ENCODE measurements at regions not wholly inside any gene's neighbourhood (a gene's known extent, or its start where the extent isn't known, plus 50 kb on each side); places are given as distances from the start of the nearest gene placed in this dataset.

DNA sequence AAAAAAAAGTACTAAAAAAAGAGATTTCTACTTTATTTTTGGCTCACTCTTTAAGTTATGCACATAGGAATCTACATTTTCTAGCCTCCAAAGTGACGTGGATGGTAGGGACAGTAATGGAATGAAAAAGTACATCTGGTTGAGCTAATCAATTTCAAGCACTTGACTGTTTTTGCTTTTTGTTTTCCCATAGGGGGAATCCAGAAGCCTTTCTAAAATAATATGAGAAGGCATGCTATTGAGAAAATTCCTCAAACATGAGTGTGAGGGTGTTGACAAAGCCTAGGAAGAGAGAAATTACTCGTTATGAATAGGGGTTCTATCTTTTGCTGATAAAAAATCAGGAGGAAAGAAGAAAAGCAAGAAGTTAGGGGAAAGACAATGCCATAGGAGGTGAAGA, 242.5 kb upstream of the PUDP start:
- intact Hi-C loops (cut with micrococcal nuclease): no loop called here
- H3K36me3 Mint-ChIP-seq (ENCODE audit: low read depth): no peaks in the 10 kb centered on the region
- POLR2A ChIA-PET: no interaction called here

DNA sequence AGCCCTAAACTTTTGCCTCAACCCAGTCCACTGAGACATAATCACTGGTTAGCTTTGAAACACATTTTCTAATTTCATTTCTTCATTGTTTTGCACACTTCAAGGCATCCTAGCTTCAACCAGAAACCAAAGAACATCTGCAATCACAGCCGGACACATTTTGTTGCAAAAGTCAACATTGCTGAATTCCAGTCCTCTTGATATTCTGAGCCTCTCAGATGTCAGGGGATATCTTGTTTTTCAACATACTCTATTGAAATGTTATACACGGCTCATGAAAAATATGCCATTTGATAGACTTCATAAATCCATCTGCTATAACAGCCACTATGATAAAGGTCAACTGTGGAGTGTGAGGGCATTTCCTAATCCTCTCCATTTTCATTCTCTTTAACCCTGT, 241.6 kb upstream of the PUDP start:
- Mint-ChIP-seq H3K4me1 (no peaks in the 10 kb centered on the region), H3K36me3 (ENCODE audit: low read depth) (no peaks in the 10 kb centered on the region), H3K27ac (no peak overlapping the region), H3K4me3 (no peak overlapping the region), H3K9me3 (no peaks in the 10 kb centered on the region), H3K27me3 (no peaks in the 10 kb centered on the region)
- DNase-seq (no peak), ATAC-seq (ENCODE audit: low read depth) (no peak)
- TF ChIP-seq, protein P1, sequence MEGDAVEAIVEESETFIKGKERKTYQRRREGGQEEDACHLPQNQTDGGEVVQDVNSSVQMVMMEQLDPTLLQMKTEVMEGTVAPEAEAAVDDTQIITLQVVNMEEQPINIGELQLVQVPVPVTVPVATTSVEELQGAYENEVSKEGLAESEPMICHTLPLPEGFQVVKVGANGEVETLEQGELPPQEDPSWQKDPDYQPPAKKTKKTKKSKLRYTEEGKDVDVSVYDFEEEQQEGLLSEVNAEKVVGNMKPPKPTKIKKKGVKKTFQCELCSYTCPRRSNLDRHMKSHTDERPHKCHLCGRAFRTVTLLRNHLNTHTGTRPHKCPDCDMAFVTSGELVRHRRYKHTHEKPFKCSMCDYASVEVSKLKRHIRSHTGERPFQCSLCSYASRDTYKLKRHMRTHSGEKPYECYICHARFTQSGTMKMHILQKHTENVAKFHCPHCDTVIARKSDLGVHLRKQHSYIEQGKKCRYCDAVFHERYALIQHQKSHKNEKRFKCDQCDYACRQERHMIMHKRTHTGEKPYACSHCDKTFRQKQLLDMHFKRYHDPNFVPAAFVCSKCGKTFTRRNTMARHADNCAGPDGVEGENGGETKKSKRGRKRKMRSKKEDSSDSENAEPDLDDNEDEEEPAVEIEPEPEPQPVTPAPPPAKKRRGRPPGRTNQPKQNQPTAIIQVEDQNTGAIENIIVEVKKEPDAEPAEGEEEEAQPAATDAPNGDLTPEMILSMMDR (IDR thresholded peaks at IDR 0.05): no peak
- ChIA-PET POLR2A (no interaction called here), CTCF (no interaction called here)
- intact Hi-C loops (cut with micrococcal nuclease): no loop called here

More for the DNA sequence above, 242.5 kb upstream of the PUDP start:
- Mint-ChIP-seq H3K27me3 (no peaks in the 10 kb centered on the region), H3K4me3 (no peak overlapping the region), H3K4me1 (no peaks in the 10 kb centered on the region), H3K9me3 (no peaks in the 10 kb centered on the region), H3K27ac (no peak overlapping the region)
- no peak for DNase-seq
- ATAC-seq (ENCODE audit: low read depth): no peak
- CTCF ChIA-PET: no interaction called here
- TF ChIP-seq, protein P1 (IDR thresholded peaks at IDR 0.05): no peak

DNA sequence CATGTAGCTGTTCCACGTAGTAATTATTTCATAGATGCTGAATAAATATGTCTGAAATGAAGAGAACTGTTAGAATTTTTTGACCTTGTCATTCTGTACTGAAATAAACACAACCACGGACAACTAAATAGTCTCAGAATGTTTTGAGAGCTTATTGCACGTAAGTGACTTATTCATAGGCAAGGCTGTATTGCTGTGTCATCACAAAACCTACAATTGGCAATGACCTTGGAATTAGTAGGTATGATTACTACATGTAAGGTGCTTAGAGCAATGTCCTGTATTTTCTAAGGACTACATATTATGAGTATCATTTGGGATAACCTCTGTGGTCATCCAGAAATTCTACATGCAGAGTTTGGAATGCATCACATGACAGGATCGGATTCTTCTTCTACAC, 237.2 kb upstream of the PUDP start:
- H3K9me3 Mint-ChIP-seq: no peaks in the 10 kb centered on the region
- ChIA-PET POLR2A (no interaction called here), CTCF (no interaction called here)
- TF ChIP-seq, protein P1 (IDR thresholded peaks at IDR 0.05): no peak
- ATAC-seq (ENCODE audit: low read depth): no peak
- H3K4me1 Mint-ChIP-seq: peaks cover 5% of the 10 kb centered on the region
- no peak overlapping the region for H3K27ac Mint-ChIP-seq
- intact Hi-C loops (cut with micrococcal nuclease): no loop called here
- H3K4me3 Mint-ChIP-seq: no peak overlapping the region
- no peaks in the 10 kb centered on the region for H3K27me3 Mint-ChIP-seq
- H3K36me3 Mint-ChIP-seq (ENCODE audit: low read depth): no peaks in the 10 kb centered on the region
- DNase-seq: no peak

DNA sequence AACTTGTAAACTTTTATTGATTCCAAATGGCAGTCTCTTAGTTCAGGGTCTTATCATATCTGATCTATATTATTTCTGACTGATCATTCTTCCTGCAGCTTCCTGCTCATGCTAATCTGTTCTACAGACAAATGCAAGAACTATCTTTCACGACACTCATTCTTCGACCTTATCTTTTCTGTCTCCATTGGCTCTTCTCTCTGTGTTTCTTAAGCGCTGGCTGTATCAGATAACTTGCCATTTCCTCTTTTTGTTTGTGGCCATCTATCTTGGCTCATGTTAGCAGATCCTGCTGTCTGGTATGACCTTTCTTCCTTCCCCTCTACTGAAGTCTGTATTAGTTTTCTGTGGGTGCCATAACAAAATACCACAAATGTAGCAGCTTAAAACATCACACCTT, 230.5 kb upstream of the PUDP start:
- H3K27me3 Mint-ChIP-seq: no peaks in the 10 kb centered on the region
- ATAC-seq (ENCODE audit: low read depth): no peak
- H3K9me3 Mint-ChIP-seq: peaks cover 6% of the 10 kb centered on the region
- TF ChIP-seq, protein P1 (IDR thresholded peaks at IDR 0.05): no peak
- intact Hi-C loops (cut with micrococcal nuclease): no loop called here
- peaks cover 5% of the 10 kb centered on the region for H3K4me1 Mint-ChIP-seq
- CTCF ChIA-PET: no interaction called here
- peaks cover 2% of the 10 kb centered on the region for H3K36me3 Mint-ChIP-seq (ENCODE audit: low read depth)
- DNase-seq: no peak
- no peak overlapping the region for H3K4me3 Mint-ChIP-seq
- H3K27ac Mint-ChIP-seq: no peak overlapping the region
- POLR2A ChIA-PET: no interaction called here

DNA sequence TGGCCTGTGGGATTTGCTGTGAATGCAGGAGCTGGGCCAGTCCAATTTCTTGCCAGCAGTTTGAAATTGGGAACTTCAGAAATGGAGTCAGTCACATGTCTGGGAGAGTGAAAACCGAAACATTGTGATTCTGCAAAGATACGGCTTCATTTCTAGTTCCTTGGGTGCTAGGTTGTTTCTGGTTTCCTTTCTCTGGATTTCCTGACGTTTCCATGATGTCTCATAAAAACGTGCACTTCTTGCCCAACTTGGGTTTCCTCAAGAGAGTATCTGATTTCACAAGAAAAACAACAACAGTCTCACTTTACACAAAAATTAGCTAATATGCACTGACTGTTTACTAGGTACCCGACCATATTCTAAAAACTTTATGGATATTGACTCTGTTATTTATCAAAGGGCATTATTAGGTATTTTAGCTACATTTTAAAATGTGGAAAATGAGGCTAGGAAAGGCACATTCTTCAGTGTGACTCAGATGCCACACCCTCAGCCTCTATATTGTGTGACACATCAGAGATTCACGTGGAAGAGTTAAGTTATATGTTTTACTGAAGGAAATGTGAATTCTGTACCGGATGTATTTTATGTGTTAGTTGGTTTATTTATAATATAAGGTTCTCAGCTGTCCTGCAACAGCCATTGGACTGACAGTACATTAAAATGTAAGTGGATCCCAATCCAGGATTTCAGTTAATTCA, 225.0 kb upstream of the PUDP start:
- Mint-ChIP-seq H3K27me3 (no peaks in the 10 kb centered on the region), H3K9me3 (peaks cover 9% of the 10 kb centered on the region), H3K4me3 (no peak overlapping the region), H3K27ac (no peak overlapping the region), H3K4me1 (no peaks in the 10 kb centered on the region), H3K36me3 (ENCODE audit: low read depth) (peaks cover 2% of the 10 kb centered on the region)
- ChIA-PET POLR2A (no interaction called here), CTCF (no interaction called here)
- TF ChIP-seq, protein P1 (IDR thresholded peaks at IDR 0.05): no peak
- intact Hi-C loops (cut with micrococcal nuclease): no loop called here
- DNase-seq: no peak
- no peak for ATAC-seq (ENCODE audit: low read depth)
